OCI-LY7 (cell line): ENCODE measurements at regions not wholly inside any gene's neighbourhood (a gene's known extent, or its start where the extent isn't known, plus 50 kb on each side); places are given as distances from the start of the nearest gene placed in this dataset.

Source experiments
- BruUV-seq: library from RNA; stranded (reverse); fragments of 400-500 nt; replicated peaks from 2 replicates; lab custom pipeline; 2021; lab: Mats Ljungman, UMichigan
- CTCF ChIA-PET: fragments of 300-600 bp; sonication (Branson Sonifier 250); formaldehyde crosslinking; loops from one replicate; lab custom pipeline; 2022; ENCODE audit warnings: antibody characterized with exemption; ENCODE audit not compliant: unreplicated experiment; lab: Charles Lee
- POLR2A ChIA-PET: fragments of 300-600 bp; sonication (Branson Sonifier 250); formaldehyde crosslinking; loops from one replicate; lab custom pipeline; 2022; ENCODE audit warnings: antibody characterized with exemption; lab: Charles Lee
- DNase-seq: peaks from one replicate; pipeline ENCODE4 v3.0.0-alpha.2; 2015; ENCODE audit warnings: low spot score
- H2AFZ ChIP-seq: fragments of 200-600 bp; sonication (generic), shearing (Covaris generic); 2 replicates; pipeline ENCODE4 v1.6.1; 2014; ENCODE audit warnings: mild to moderate bottlenecking, antibody characterized with exemption, low read length, moderate library complexity
- H3K27ac ChIP-seq: fragments of 200-600 bp; sonication (generic); 2 replicates; pipeline ENCODE4 v1.5.1; 2014; ENCODE audit warnings: mixed run types, low read depth, mild to moderate bottlenecking, moderate library complexity, low read length, inconsistent platforms; ENCODE audit not compliant: poor library complexity, severe bottlenecking
- H3K36me3 ChIP-seq: fragments of 200-600 bp; sonication (generic); 2 replicates; pipeline ENCODE4 v1.6.1; 2014; ENCODE audit warnings: mild to moderate bottlenecking, antibody characterized with exemption, low read length, moderate library complexity, mixed read lengths; ENCODE audit not compliant: insufficient read depth
- H3K4me1 ChIP-seq: fragments of 200-600 bp; sonication (generic); 2 replicates; pipeline ENCODE4 v1.5.1; 2014; ENCODE audit warnings: mild to moderate bottlenecking, low read length; ENCODE audit not compliant: insufficient read depth, poor library complexity, severe bottlenecking
- H3K4me2 ChIP-seq: fragments of 200-600 bp; sonication (generic); 2 replicates; pipeline ENCODE4 v1.6.1; 2014; ENCODE audit warnings: mild to moderate bottlenecking, low read length
- H3K4me3 ChIP-seq: fragments of 200-600 bp; sonication (generic); 2 replicates; pipeline ENCODE4 v1.5.1; 2014; ENCODE audit warnings: mild to moderate bottlenecking, low read depth, low read length; ENCODE audit not compliant: poor library complexity, severe bottlenecking
- H3K79me2 ChIP-seq: fragments of 200-600 bp; sonication (generic); 2 replicates; pipeline ENCODE4 v1.6.1; 2016; ENCODE audit warnings: low read depth, mild to moderate bottlenecking, low read length, moderate library complexity, mixed read lengths; ENCODE audit not compliant: insufficient read depth
- H3K9me2 ChIP-seq: fragments of 200-600 bp; sonication (generic); 2 replicates; pipeline ENCODE4 v1.6.1; 2016; ENCODE audit warnings: mild to moderate bottlenecking, low read length, mixed read lengths; ENCODE audit not compliant: insufficient read depth
- H3K9me3 ChIP-seq: fragments of 200-600 bp; sonication (generic); 2 replicates; pipeline ENCODE4 v1.6.1; 2014; ENCODE audit warnings: mild to moderate bottlenecking, mixed run types, low read length, mixed read lengths
- H4K20me1 ChIP-seq: fragments of 200-600 bp; sonication (generic); 2 replicates; pipeline ENCODE4 v1.6.1; 2014; ENCODE audit warnings: mild to moderate bottlenecking, antibody characterized with exemption, low read length, moderate library complexity, mixed read lengths; ENCODE audit not compliant: insufficient read depth
- EZH2phosphoT487 ChIP-seq: fragments of 200-600 bp; sonication (generic); IDR thresholded peaks from 2 replicates; pipeline ENCODE4 v1.6.1; 2018; ENCODE audit warnings: low read depth, borderline replicate concordance, mild to moderate bottlenecking, mixed run types, antibody characterized with exemption, low read length, moderate library complexity, mixed read lengths
- intact Hi-C: fragments of 100-400 bp; cut with micrococcal nuclease; formaldehyde crosslinking; loops from one replicate; pipeline ENCODE4 v1.10.0; 2022; ENCODE audit not compliant: unreplicated experiment
- TF ChIP-seq, protein P1 (sequence below): fragments of 200-600 bp; sonication (generic); conservative IDR thresholded peaks from 2 replicates; pipeline ENCODE4 v1.5.1; 2014; ENCODE audit warnings: mild to moderate bottlenecking, antibody characterized with exemption, low read length, moderate library complexity, mixed read lengths

DNA sequence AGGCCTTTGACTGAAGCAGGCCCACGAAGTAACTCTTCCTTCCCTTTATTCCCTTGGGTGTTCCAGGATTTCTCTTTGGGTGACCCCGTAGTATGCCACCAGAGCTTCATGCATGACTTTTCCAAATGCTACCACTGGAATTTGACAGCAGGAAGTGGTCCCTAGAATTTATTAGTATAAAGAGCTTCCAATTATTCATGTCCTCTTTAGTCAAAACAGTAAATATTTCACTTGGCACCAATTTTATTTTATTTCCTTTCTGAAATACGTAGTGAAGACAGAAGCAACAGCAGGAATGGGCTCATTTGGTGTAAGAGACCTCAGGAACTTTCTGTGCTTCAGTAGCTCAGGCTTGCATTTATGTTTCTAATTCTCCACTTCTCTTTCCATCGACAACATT lies 151.3 kb downstream of the LCA5 start:
- ChIA-PET CTCF (no interaction called here), POLR2A (interaction anchor here (0.8 kb wide), 1 partner anchor 14 kb away, joined by 4 read pairs; no protein-coding TSS in a partner anchor)
- Histone ChIP-seq H3K27ac (no peak overlapping the region), H2AFZ (no peak overlapping the region), H3K4me2 (no peak overlapping the region), H4K20me1 (no peaks in the 10 kb centered on the region), H3K4me1 (no peaks in the 10 kb centered on the region), H3K9me3 (no peaks in the 10 kb centered on the region), H3K4me3 (no peak overlapping the region), H3K9me2 (no peaks in the 10 kb centered on the region), H3K36me3 (no peaks in the 10 kb centered on the region), H3K79me2 (no peaks in the 10 kb centered on the region)
- TF ChIP-seq, protein P1, sequence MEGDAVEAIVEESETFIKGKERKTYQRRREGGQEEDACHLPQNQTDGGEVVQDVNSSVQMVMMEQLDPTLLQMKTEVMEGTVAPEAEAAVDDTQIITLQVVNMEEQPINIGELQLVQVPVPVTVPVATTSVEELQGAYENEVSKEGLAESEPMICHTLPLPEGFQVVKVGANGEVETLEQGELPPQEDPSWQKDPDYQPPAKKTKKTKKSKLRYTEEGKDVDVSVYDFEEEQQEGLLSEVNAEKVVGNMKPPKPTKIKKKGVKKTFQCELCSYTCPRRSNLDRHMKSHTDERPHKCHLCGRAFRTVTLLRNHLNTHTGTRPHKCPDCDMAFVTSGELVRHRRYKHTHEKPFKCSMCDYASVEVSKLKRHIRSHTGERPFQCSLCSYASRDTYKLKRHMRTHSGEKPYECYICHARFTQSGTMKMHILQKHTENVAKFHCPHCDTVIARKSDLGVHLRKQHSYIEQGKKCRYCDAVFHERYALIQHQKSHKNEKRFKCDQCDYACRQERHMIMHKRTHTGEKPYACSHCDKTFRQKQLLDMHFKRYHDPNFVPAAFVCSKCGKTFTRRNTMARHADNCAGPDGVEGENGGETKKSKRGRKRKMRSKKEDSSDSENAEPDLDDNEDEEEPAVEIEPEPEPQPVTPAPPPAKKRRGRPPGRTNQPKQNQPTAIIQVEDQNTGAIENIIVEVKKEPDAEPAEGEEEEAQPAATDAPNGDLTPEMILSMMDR: no peak
- no peak for TF ChIP-seq EZH2phosphoT487
- no peak for DNase-seq
- no TSS peak for BruUV-seq
- intact Hi-C loops: no loop called here

DNA sequence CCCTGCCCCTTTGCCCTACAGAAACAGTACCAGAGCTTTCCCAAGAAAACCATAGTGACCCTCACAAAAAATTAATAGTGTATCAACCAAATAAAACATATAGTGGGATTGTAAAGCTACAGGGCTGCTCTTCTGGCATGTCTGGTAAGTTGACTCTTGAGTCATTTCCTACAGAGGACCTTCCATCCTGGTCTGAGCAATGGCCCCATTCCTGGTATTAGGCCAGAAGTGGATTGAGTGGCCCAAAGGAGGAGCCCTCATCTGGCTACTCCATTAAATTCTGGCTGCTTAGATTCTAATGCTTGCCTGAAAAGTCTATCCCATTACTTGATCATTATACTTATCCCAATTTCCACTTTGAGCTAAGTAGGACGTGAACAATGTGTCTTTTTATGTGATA lies 150.9 kb upstream of the HMGN3 start:
- Histone ChIP-seq H3K9me2 (no peaks in the 10 kb centered on the region), H3K4me1 (no peaks in the 10 kb centered on the region), H3K36me3 (no peaks in the 10 kb centered on the region), H3K4me2 (no peak overlapping the region), H3K4me3 (no peak overlapping the region), H2AFZ (no peak overlapping the region), H4K20me1 (no peaks in the 10 kb centered on the region), H3K9me3 (no peaks in the 10 kb centered on the region), H3K79me2 (no peaks in the 10 kb centered on the region), H3K27ac (no peak overlapping the region)
- CTCF ChIA-PET: no interaction called here
- BruUV-seq: no TSS peak
- POLR2A ChIA-PET: no interaction called here
- TF ChIP-seq, protein P1: no peak
- TF ChIP-seq EZH2phosphoT487: no peak
- DNase-seq: no peak
- intact Hi-C loops: no loop called here

DNA sequence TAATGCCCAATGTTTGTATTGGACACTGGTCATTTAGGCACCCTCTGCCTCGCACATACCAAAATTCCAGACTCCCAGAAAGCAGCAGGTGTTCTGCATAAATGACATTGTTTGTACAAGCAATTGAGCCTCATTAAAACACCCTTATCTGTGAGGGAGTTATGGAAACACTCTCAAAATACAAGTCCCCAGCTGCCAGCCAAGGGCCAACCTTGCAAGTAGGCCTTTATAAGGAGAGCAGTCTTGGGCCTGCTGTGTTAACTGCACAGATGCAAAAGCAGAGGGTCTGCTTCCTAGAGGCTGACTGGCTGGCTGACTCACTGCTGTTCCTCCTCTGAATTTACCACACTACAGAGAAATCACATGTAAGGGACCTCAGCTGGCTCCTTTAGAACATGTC lies 150.4 kb upstream of the HMGN3 start:
- Histone ChIP-seq H3K4me2 (no peak overlapping the region), H4K20me1 (no peaks in the 10 kb centered on the region), H3K4me3 (no peak overlapping the region), H3K9me2 (no peaks in the 10 kb centered on the region), H3K79me2 (no peaks in the 10 kb centered on the region), H2AFZ (no peak overlapping the region), H3K36me3 (no peaks in the 10 kb centered on the region), H3K4me1 (no peaks in the 10 kb centered on the region), H3K27ac (no peak overlapping the region), H3K9me3 (no peaks in the 10 kb centered on the region)
- intact Hi-C loops: no loop called here
- ChIA-PET CTCF (no interaction called here), POLR2A (no interaction called here)
- TF ChIP-seq EZH2phosphoT487: no peak
- TF ChIP-seq, protein P1: no peak
- no TSS peak for BruUV-seq
- DNase-seq: no peak
